ENCODE measurements at regions not wholly inside any gene's neighbourhood (a gene's known extent, or its start where the extent isn't known, plus 50 kb on each side); places are given as distances from the start of the nearest gene placed in this dataset.
"Not testable (repeated sequence)": the region's sequence is repeated elsewhere in the genome, so short reads cannot be mapped to it uniquely, and the experiment has no call there.

DNA sequence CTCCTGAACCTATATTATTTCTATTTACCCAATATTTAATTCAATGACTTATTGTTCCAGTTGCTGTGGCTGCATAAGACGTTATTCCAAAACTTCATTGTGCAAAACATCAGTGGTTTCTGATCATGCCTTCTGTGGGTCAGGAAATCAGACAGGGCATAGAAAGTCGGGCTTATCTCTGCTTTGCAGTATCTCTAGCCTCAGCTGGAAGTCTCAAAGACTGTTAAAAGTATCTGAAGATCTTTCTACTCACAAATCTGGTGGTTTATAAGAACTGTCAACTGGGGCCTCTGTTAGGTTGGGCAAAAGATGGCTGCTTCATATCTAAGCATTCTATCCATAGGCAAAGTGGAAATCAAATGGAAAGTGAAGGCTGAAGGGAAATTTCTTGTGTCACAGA lies 687.7 kb upstream of the ARRDC3 start:
- Histone ChIP-seq H3K27me3 (ENCODE audit: control insufficient read depth in 2 of 2, insufficient read depth in 1 of 2, low read length in 1 of 2) (no peaks in the 10 kb centered on the region), H3K4me1 (ENCODE audit: control insufficient read depth in 2 of 2, insufficient read depth in 2 of 2, low read length in 2 of 2) (no peaks in the 10 kb centered on the region), H3K36me3 (ENCODE audit: control insufficient read depth in 2 of 2, insufficient read depth in 2 of 2, low read length in 1 of 2) (no peaks in the 10 kb centered on the region), H3K9me3 (ENCODE audit: control insufficient read depth in 2 of 2, insufficient read depth in 1 of 2, low read length in 1 of 2) (peaks cover 0 to 7% of the 10 kb centered on the region in 2 donors), H3K4me3 (ENCODE audit: low read length in 2 of 2) (no peak overlapping the region), H3K27ac (ENCODE audit: low read depth in 1 of 2, low read length in 1 of 2) (no peak overlapping the region)
- no peak for DNase-seq (ENCODE audit: low read depth in 6 of 9, low spot score in 9 of 9)
- WGBS, result 14% methylated on average over 2 of the region's 2 CpGs

DNA sequence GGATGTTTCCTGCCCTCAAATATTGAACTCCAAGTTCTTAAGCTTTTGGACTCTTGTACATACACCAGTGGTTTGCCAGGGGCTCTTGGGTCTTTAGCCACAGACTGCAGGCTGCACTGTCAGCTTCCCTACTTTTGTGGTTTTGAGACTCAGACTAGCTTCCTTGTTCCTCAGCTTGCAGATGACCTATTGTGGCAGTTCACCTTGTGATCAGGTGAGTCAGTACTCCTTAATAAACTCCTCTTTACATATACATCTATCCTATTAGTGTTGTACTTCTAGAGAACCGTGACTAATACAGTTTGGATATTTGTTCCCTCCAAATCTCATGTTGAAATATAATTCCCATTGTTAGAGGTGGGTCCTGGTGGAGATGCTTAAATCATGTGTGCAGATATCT lies 681.9 kb upstream of the ARRDC3 start:
- no peak for DNase-seq (ENCODE audit: low read depth in 6 of 9, low spot score in 9 of 9)
- Histone ChIP-seq H3K27me3 (ENCODE audit: control insufficient read depth in 2 of 2, insufficient read depth in 1 of 2, low read length in 1 of 2) (no peaks in the 10 kb centered on the region), H3K9me3 (ENCODE audit: control insufficient read depth in 2 of 2, insufficient read depth in 1 of 2, low read length in 1 of 2) (peaks cover 0 to 7% of the 10 kb centered on the region in 2 donors), H3K27ac (ENCODE audit: low read depth in 1 of 2, low read length in 1 of 2) (no peak overlapping the region), H3K36me3 (ENCODE audit: control insufficient read depth in 2 of 2, insufficient read depth in 2 of 2, low read length in 1 of 2) (no peaks in the 10 kb centered on the region), H3K4me1 (ENCODE audit: control insufficient read depth in 2 of 2, insufficient read depth in 2 of 2, low read length in 2 of 2) (no peaks in the 10 kb centered on the region), H3K4me3 (ENCODE audit: low read length in 2 of 2) (no peak overlapping the region)
- 81% methylated on average over 1 of the region's 1 CpG for WGBS

DNA sequence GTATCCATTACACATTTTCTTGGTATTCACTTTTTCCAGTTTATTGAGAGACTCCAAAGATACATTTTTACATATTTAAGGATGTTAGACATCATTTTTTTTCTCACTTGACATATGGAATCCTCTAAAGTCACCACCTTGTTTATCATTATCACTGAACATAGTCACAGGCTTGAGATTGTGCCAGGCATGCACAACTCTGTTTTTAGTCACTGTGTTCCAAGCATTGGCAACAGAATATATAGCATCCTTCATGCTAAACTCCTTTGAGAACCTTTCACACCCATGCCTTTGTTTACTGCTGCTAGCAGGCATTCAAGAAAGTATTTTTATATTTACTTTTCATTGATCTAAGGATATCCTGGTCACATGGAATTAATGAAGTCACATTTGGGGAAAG lies 668.6 kb upstream of the ARRDC3 start:
- H3K27me3 ChIP-seq (ENCODE audit: control insufficient read depth in 2 of 2, insufficient read depth in 1 of 2, low read length in 1 of 2), result no peaks in the 10 kb centered on the region
- no peak overlapping the region for H3K4me3 ChIP-seq (ENCODE audit: low read length in 2 of 2)
- H3K27ac ChIP-seq (ENCODE audit: low read depth in 1 of 2, low read length in 1 of 2), result no peak overlapping the region
- no peaks in the 10 kb centered on the region for H3K36me3 ChIP-seq (ENCODE audit: control insufficient read depth in 2 of 2, insufficient read depth in 2 of 2, low read length in 1 of 2)
- H3K4me1 ChIP-seq (ENCODE audit: control insufficient read depth in 2 of 2, insufficient read depth in 2 of 2, low read length in 2 of 2), result no peaks in the 10 kb centered on the region
- H3K9me3 ChIP-seq (ENCODE audit: control insufficient read depth in 2 of 2, insufficient read depth in 1 of 2, low read length in 1 of 2), result no peaks in the 10 kb centered on the region
- no peak for DNase-seq (ENCODE audit: low read depth in 6 of 9, low spot score in 9 of 9)

DNA sequence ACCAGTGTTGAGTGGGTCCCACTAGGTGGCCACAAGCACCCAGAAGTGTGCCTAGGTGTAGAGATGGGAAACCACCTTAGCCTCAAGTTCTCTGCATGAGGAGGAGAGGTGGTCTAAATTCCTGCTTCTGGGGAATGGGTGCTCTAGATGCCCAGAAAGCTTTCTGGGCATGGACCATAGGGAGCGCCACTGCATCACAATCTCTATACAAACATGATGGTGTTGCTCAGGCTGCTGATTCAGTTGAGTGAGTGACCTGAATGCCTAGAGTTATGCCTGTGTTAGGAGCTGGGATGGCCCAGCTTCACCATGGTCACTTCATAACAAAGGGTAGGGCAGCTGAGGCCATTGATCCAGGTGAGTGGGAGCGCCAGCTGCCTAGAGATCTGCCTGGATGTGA lies 667.9 kb upstream of the ARRDC3 start:
- H3K36me3 ChIP-seq (ENCODE audit: control insufficient read depth in 2 of 2, insufficient read depth in 2 of 2, low read length in 1 of 2), result no peaks in the 10 kb centered on the region
- WGBS, result 91% methylated on average over 2 of the region's 2 CpGs
- H3K27ac ChIP-seq (ENCODE audit: low read depth in 1 of 2, low read length in 1 of 2), result no peak overlapping the region
- no peak for DNase-seq (ENCODE audit: low read depth in 6 of 9, low spot score in 9 of 9)
- H3K9me3 ChIP-seq (ENCODE audit: control insufficient read depth in 2 of 2, insufficient read depth in 1 of 2, low read length in 1 of 2), result no peaks in the 10 kb centered on the region
- H3K4me3 ChIP-seq (ENCODE audit: low read length in 2 of 2), result no peak overlapping the region
- no peaks in the 10 kb centered on the region for H3K27me3 ChIP-seq (ENCODE audit: control insufficient read depth in 2 of 2, insufficient read depth in 1 of 2, low read length in 1 of 2)
- H3K4me1 ChIP-seq (ENCODE audit: control insufficient read depth in 2 of 2, insufficient read depth in 2 of 2, low read length in 2 of 2), result no peaks in the 10 kb centered on the region

DNA sequence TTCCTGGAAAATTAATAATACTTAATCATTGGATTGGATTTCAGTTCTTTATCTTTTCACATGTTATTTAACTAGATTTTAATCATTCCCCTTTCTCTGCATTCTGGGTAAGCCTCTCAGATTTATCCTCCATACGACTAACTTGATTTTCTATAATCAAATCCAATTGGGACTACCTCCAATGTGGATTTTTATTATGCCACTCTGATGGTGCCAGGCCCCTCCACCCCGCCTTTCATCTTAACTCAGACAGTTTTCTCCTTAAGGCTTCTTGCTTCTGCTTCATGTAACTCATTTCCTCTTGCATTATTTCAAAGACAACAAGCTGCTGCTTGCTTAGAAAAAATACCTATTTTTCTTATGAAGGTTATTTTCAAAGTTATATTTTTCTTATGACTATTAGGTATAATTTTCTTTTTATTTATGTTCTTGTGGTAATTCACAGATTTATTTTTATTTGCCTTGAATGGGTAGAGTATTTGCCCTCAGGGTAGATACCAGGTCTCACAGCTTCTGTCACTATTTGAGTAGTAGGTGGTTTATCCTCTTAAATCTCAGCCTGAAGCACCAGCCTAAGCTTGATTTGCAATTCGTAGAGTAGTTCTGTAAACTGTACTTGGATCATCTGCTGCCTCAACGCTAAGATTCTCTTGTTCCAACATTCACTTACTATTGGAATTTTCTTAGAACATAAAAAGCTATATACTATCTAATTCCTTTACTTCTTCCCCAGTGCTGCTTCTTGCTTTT lies 659.0 kb upstream of the ARRDC3 start:
- WGBS, result 79% methylated on average over 4 of the region's 4 CpGs
- H3K36me3 ChIP-seq (ENCODE audit: control insufficient read depth in 2 of 2, insufficient read depth in 2 of 2, low read length in 1 of 2), result no peaks in the 10 kb centered on the region
- DNase-seq (ENCODE audit: low read depth in 6 of 9, low spot score in 9 of 9), result no peak
- H3K27me3 ChIP-seq (ENCODE audit: control insufficient read depth in 2 of 2, insufficient read depth in 1 of 2, low read length in 1 of 2), result no peaks in the 10 kb centered on the region
- H3K4me3 ChIP-seq (ENCODE audit: low read length in 2 of 2), result no peak overlapping the region
- no peak overlapping the region for H3K27ac ChIP-seq (ENCODE audit: low read depth in 1 of 2, low read length in 1 of 2)
- H3K9me3 ChIP-seq (ENCODE audit: control insufficient read depth in 2 of 2, insufficient read depth in 1 of 2, low read length in 1 of 2), result no peaks in the 10 kb centered on the region
- no peaks in the 10 kb centered on the region for H3K4me1 ChIP-seq (ENCODE audit: control insufficient read depth in 2 of 2, insufficient read depth in 2 of 2, low read length in 2 of 2)

DNA sequence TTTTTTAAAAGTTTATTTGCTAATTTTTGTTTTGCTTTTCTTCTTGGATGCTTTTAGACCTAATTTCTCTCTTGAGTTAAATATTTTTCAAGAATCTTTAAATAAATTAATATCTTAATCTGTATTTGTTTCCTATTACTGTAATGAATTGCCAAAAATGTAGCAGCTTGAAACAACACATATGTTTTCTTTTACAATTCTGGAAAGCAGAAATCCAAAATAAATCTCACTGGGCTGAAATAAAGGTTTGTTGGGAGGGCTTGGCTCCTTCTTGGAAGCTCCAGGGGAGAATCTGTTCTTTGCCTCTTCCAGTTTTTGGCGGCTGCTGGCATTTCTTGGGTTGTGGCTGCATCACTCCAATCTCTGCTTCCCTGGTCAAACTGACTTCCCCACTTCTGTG lies 658.1 kb upstream of the ARRDC3 start:
- H3K4me3 ChIP-seq (ENCODE audit: low read length in 2 of 2), result no peak overlapping the region
- H3K36me3 ChIP-seq (ENCODE audit: control insufficient read depth in 2 of 2, insufficient read depth in 2 of 2, low read length in 1 of 2), result no peaks in the 10 kb centered on the region
- no peaks in the 10 kb centered on the region for H3K4me1 ChIP-seq (ENCODE audit: control insufficient read depth in 2 of 2, insufficient read depth in 2 of 2, low read length in 2 of 2)
- no peaks in the 10 kb centered on the region for H3K9me3 ChIP-seq (ENCODE audit: control insufficient read depth in 2 of 2, insufficient read depth in 1 of 2, low read length in 1 of 2)
- no peak overlapping the region for H3K27ac ChIP-seq (ENCODE audit: low read depth in 1 of 2, low read length in 1 of 2)
- 96% methylated on average over 1 of the region's 1 CpG for WGBS
- DNase-seq (ENCODE audit: low read depth in 6 of 9, low spot score in 9 of 9), result no peak
- H3K27me3 ChIP-seq (ENCODE audit: control insufficient read depth in 2 of 2, insufficient read depth in 1 of 2, low read length in 1 of 2), result no peaks in the 10 kb centered on the region

DNA sequence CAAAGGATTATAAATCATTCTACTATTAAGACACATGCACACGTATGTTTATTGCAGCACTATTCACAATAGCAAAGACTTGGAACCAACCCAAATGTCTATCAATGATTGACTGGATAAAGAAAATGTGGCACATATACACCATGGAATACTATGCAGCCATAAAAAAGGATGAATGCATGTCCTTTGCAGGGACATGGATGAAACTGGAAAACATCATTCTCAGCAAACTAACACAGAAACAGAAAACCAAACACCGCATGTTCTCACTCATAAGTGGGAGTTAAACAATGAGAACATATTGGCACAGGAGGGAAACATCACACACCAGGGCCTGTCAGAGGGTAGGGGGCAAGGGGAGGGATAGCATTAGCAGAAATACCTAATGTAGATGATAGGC lies 646.7 kb upstream of the ARRDC3 start:
- H3K36me3 ChIP-seq (ENCODE audit: control insufficient read depth in 2 of 2, insufficient read depth in 2 of 2, low read length in 1 of 2); DNase-seq (ENCODE audit: low read depth in 6 of 9, low spot score in 9 of 9); H3K27me3 ChIP-seq (ENCODE audit: control insufficient read depth in 2 of 2, insufficient read depth in 1 of 2, low read length in 1 of 2); H3K4me3 ChIP-seq (ENCODE audit: low read length in 2 of 2); H3K9me3 ChIP-seq (ENCODE audit: control insufficient read depth in 2 of 2, insufficient read depth in 1 of 2, low read length in 1 of 2); H3K27ac ChIP-seq (ENCODE audit: low read depth in 1 of 2, low read length in 1 of 2); H3K4me1 ChIP-seq (ENCODE audit: control insufficient read depth in 2 of 2, insufficient read depth in 2 of 2, low read length in 2 of 2): not testable (repeated sequence)
- 97% methylated on average over 2 of the region's 2 CpGs for WGBS

DNA sequence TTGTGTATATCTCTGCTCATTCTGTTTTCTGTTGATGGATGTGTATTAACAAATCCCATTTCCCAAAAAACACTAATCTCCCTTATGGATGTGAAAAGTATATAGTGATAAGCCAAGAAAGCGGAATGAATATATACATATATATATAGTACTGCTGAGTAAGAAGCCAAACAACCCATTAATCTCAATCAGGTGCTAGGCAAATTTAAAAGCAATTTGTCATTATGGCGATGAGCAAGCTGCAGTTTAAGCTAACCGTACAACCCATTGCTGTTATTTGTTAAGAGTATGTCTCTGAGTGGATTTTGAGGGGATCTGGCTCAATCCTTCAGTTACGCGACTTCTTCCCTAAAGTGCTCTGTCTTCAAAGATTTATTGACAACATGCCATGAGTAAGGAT lies 640.4 kb upstream of the ARRDC3 start:
- 90% methylated on average over 5 of the region's 5 CpGs for WGBS

DNA sequence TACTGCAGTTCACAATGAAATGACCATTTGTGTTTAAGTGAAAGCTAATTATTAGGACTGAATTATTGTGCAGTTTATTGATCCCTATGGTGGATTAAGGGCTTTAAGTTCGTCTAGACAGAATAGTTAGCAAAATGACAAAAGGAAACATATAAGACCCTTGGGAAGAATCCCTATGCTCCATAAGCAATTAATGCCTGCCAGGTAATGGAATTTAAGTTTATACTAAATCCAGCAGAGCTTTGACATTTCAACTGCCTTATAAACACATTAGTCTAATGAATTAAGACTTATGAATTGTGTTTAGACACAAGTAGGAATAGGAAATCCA lies 640.0 kb upstream of the ARRDC3 start:
- H3K9me3 ChIP-seq (ENCODE audit: control insufficient read depth in 2 of 2, insufficient read depth in 1 of 2, low read length in 1 of 2), result no peaks in the 10 kb centered on the region
- no peaks in the 10 kb centered on the region for H3K27me3 ChIP-seq (ENCODE audit: control insufficient read depth in 2 of 2, insufficient read depth in 1 of 2, low read length in 1 of 2)
- WGBS, result 89% methylated on average over 1 of the region's 1 CpG

More for the DNA sequence above, 640.4 kb upstream of the ARRDC3 start:
- no peaks in the 10 kb centered on the region for H3K36me3 ChIP-seq (ENCODE audit: control insufficient read depth in 2 of 2, insufficient read depth in 2 of 2, low read length in 1 of 2)
- H3K27me3 ChIP-seq (ENCODE audit: control insufficient read depth in 2 of 2, insufficient read depth in 1 of 2, low read length in 1 of 2), result no peaks in the 10 kb centered on the region
- H3K9me3 ChIP-seq (ENCODE audit: control insufficient read depth in 2 of 2, insufficient read depth in 1 of 2, low read length in 1 of 2), result no peaks in the 10 kb centered on the region
- H3K27ac ChIP-seq (ENCODE audit: low read depth in 1 of 2, low read length in 1 of 2), result no peak overlapping the region
- no peaks in the 10 kb centered on the region for H3K4me1 ChIP-seq (ENCODE audit: control insufficient read depth in 2 of 2, insufficient read depth in 2 of 2, low read length in 2 of 2)
- no peak overlapping the region for H3K4me3 ChIP-seq (ENCODE audit: low read length in 2 of 2)
- no peak for DNase-seq (ENCODE audit: low read depth in 6 of 9, low spot score in 9 of 9)

More for the DNA sequence above, 640.0 kb upstream of the ARRDC3 start:
- Histone ChIP-seq H3K36me3 (ENCODE audit: control insufficient read depth in 2 of 2, insufficient read depth in 2 of 2, low read length in 1 of 2) (no peaks in the 10 kb centered on the region), H3K27ac (ENCODE audit: low read depth in 1 of 2, low read length in 1 of 2) (no peak overlapping the region), H3K4me1 (ENCODE audit: control insufficient read depth in 2 of 2, insufficient read depth in 2 of 2, low read length in 2 of 2) (no peaks in the 10 kb centered on the region), H3K4me3 (ENCODE audit: low read length in 2 of 2) (no peak overlapping the region)
- DNase-seq (ENCODE audit: low read depth in 6 of 9, low spot score in 9 of 9), result no peak
